Cerebellar cortex (tissue), 1 donor: ENCODE measurements at regions not wholly inside any gene's neighbourhood (a gene's known extent, or its start where the extent isn't known, plus 50 kb on each side); places are given as distances from the start of the nearest gene placed in this dataset.
A peak's percentile ranks its signal among the peaks of the same experiment; 100 is the strongest.

Source experiments
- DNase-seq: peaks from one replicate; pipeline ENCODE4 v3.0.0-alpha.2; 2015; ENCODE audit warnings: low spot score

GRCh38 chr1:219993554-219994433 lies 52.5 kb downstream of the EPRS1 start:
- no peak for DNase-seq

GRCh38 chr1:219991919-219992318 lies 54.4 kb downstream of the EPRS1 start:
- DNase-seq: no peak

GRCh38 chr1:219991511-219991810 lies 54.8 kb downstream of the EPRS1 start:
- DNase-seq: no peak

- DNase-seq: peak; percentile 51
These were observed 55.4 kb downstream of the EPRS1 start for GRCh38 chr1:219990782-219991510.

- no peak for DNase-seq
These were observed 56.5 kb downstream of the EPRS1 start for GRCh38 chr1:219989766-219990165.

- no peak for DNase-seq
These were observed 57.5 kb downstream of the EPRS1 start for GRCh38 chr1:219988818-219989217.

- no peak for DNase-seq
These were observed 57.9 kb downstream of the EPRS1 start for GRCh38 chr1:219988387-219988786.

- DNase-seq: no peak
These were observed 59.0 kb upstream of the SLC30A10 start for GRCh38 chr1:219987325-219987724.

GRCh38 chr1:219985169-219985568 lies 56.8 kb upstream of the SLC30A10 start:
- DNase-seq: no peak
